SH-SY5Y (cell line): ENCODE measurements at regions not wholly inside any gene's neighbourhood (a gene's known extent, or its start where the extent isn't known, plus 50 kb on each side); places are given as distances from the start of the nearest gene placed in this dataset.

ENCODE experiments used
- GATA2 ChIP-seq: IDR thresholded peaks from 2 replicates; pipeline ENCODE4 v1.6.1; 2011; ENCODE audit warnings: mild to moderate bottlenecking, low read depth, low read length
- GATA3 ChIP-seq: IDR thresholded peaks from 2 replicates; pipeline ENCODE4 v1.6.1; 2011; ENCODE audit warnings: low read depth, mild to moderate bottlenecking, low read length, moderate library complexity

- TF ChIP-seq GATA2: no peak
- no peak for TF ChIP-seq GATA3
These were observed 878.7 kb upstream of the MAN1A1 start for GRCh38 chr6:120228297-120228696.
